ENCODE measurements at regions not wholly inside any gene's neighbourhood (a gene's known extent, or its start where the extent isn't known, plus 50 kb on each side); places are given as distances from the start of the nearest gene placed in this dataset.
"Not testable (repeated sequence)": the region's sequence is repeated elsewhere in the genome, so short reads cannot be mapped to it uniquely, and the experiment has no call there.

DNA sequence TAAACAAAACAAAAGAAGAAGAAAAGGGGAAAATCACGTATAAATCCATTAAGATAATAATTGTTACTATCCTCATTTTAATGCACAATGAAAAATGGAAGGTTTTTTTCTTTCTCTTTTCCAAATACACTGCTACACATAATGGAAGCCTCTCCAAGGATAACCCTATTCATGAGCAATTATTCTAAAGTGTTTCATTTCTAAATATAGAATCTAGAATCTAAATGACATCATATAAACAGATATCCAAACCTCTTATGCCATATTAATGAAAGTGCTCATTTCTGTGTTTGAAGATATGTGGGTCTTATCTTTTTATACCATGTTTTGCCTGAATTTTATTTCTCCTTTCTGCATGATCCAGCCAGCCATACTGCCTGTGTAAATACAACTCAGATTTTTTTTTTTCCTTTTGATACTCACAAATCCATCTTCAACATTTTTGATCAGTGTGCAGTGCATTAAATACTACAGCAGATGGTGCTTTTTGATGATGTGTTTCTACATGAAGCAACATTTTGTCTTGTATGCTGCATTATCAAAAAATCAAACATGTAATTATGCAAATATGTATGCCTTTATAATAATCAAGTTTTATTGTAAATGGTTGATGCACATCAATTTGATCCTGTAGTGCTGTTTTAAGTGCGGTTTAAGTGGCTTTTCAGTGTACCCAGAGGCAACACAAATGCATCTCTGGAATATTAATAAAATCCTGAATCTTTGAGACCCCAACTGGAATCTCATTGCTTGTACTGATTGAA, 625.6 kb upstream of the PTBP2 start:
- ATAC-seq = no peak

DNA sequence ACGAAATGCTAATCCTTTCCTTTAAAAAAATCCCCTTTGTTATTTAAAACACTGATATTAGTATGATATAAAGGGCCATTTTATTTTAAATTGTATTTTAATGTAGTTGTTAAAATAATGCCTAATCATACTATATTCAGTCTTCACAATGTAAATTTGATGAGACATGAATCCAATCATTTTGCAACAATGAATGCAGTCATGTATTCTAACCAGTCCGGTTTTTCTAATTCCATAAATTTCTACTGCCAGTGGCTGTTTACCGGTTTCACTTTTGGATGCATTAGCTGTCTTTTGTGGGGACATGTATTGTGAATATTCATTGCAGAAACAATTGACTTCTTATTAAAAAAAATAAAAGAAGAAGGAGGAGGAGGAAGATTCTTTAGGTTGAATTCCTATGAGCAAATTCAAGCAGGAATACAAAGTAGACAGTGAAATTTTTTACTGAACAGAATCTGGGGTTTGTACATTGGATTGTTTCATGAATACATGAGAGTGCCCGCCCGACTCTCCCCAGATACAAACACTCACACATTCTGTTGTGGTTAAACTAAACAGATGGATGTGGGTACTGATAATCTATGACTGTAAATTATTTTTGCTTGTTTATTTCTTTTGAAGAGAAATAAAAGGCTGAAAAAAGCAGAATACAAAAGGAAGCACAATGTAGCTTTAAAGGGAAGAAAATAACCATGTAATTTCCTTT, 624.8 kb upstream of the PTBP2 start:
- ATAC-seq = peak; percentile 74

DNA sequence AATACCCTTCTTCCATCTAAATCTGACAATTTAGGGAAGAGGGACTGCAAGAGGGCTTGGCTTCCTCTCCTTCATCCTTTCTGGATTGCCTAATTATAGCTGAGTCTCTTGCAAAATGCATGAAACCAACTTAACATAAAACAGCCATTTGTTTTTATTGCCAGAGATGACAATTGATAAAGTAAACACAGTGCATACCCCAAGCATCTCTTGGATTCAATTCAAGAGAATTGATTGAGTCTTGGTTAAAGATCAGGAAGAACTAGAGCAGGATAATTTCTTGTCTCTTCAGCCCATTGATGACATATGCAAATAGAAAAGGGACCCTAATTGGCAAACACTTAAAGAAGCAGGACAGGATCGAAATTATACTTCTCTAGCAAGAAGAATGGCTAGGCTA, 617.1 kb upstream of the PTBP2 start:
- no peak for ATAC-seq

DNA sequence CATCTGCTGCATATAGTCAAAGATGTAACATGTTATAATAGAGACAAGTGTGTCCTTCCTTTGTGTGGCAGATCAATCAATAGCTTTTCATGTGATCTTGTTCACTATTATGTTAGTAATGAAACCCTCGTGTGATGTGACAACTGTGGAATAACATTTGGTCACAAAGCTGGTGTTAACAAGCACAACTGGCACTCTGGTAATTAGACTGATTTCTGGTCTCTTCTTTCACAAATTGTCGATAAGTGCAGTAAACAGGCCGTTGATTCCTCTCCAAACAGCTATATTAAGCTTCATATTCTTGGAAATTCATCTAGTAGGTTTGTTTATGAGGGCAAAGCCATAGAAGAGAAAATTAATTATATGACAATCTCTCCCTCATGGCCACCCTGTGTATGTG, 616.7 kb upstream of the PTBP2 start:
- ATAC-seq = no peak

DNA sequence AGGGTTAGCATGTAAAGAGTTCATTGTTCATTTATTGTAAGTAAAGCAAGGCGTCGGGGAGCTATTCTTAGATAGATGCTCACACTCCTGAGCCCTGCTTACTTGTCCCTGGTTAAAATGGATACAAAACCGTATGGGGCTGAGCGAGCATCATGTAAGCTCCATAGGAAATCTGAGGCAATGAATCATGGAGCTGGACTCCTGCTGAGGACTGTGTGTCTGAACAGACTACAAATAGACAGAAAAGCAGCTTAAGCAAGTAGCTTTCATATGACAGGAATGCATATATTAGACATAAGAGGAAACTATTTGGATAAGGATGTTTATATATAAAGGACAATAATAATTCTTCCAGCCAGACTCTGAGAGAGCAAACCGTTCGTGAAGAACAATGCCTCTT, 604.9 kb upstream of the PTBP2 start:
- no peak for ATAC-seq

DNA sequence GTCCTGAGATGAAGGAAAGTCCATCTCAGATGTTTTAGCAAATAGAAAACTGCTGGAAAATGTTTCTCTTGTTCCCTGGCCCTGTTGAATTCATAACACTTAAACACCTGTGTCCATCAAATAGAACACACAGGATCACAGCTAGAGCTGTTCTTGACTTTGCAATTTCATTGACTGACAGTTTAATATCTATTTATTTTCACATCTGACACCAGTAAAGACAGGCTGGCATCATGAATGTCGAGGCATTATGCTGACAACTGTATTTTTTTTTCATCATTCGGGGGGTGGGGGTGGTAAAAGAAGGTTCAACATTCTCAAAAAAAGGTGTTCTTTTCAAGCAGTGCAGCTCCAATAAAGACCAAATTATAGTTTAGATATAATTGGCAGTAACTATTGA, 591.2 kb upstream of the PTBP2 start:
- ATAC-seq = no peak

DNA sequence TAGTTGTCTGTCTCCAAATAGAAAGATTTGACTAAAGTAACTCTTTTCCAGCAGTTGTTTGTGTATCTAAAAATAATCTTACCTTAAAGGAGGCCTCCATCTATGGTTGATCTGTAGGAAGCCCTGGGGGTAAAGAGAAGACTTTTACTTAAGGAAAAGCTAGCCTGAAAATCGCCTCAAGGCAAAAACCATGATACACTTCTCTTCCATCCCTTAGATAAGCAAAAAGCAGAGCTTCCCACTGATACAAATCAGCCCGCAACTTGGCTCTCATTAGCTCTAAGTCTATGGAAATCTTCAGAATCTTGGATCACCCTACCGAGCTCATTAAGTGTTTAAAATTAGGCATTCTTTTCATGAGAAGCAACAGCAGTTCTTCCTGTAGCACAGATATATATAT, 576.9 kb upstream of the PTBP2 start:
- no peak for ATAC-seq

DNA sequence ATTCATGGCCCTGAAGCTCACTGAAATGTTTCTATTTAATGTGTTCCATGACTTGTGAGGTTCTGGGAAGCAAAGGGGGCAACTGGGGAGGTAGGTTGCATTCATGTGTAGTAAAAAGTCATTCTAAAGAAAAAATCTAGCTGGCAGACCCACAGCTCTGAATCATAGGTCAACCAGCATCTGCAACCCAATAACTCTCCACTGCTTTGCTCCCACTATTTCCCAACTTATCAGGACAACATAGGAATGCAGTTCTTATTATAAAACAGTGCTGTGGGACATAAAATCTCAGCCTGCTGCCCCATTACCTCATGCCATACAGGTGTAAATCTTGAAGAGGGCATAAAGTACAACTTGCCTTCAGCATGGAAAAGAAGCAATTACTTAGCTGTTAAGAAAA, 576.1 kb upstream of the PTBP2 start:
- ATAC-seq = no peak

DNA sequence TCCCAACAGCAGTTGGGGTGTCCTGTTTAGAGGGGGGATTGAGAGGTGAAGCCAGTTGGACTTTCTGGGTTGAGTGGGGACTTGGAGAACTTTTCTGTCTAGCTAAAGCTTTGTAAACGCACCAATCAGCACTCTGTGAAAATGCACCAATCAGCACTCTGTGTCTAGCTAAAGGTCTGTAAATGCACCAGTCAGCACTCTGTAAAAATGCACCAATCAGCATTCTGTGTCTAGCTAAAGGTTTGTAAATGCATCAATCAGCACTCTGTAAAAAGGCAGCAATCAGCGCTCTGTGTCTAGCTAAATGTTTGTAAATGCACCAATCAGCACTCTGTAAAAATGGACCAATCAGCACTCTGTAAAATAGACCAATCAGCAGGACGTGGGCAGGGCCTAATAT, 568.6 kb upstream of the PTBP2 start:
- not testable (repeated sequence) for ATAC-seq

DNA sequence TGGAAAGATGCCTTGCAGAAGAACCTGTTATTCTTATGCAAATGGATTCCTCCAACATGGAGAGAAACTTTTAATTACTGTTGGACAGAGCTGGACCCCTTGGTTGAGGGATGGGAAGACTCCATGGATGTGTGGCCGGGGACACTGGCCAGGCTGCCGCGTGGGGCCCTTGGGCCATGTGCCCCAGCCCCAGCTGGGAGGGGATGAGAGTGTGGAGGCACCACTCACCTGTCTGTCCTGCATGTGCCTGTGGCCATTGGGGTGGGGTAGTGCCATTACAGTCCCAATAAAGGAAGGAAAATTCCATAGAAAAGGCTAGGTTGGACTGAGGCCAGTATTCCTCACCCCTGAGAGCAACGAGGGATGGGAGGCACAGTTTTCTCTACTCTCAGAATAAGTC, 564.5 kb upstream of the PTBP2 start:
- no peak for ATAC-seq

DNA sequence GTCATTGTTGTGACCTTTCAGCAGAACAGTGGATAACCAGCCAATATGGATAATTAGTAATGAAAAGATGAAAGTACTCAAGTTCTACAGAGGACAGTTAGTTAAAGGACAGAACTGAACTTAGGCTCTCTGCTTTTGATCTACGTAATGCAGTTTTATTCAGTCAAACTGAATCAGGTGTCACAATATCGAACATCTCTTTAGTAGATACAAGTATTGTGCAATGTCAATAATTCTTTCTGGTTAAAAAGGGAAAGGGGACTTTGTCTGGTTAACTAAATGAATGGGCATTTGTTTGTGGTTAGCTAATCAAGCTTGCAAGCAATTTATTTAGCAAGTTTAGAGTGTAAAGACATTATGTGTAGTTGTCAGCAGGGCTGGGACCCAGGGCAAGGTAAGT, 562.2 kb upstream of the PTBP2 start:
- no peak for ATAC-seq

DNA sequence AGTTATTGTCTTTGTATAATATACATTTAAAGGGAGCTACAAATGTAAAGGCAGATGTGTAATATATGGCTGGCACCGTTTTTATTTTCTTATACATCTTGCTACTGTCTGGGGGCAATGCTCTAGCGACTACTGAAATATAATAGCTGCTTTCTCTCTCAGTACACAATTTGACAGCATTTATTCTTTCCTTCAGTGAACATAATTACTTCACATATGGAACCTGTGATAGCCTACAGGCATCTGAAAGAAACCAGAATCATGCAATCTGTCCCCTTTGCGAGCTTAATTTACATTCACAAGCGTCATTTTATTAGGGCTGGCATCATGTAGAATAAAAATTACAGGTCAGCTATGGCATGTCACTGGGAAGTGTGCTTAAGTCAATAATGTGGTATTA, 557.5 kb upstream of the PTBP2 start:
- no peak for ATAC-seq

DNA sequence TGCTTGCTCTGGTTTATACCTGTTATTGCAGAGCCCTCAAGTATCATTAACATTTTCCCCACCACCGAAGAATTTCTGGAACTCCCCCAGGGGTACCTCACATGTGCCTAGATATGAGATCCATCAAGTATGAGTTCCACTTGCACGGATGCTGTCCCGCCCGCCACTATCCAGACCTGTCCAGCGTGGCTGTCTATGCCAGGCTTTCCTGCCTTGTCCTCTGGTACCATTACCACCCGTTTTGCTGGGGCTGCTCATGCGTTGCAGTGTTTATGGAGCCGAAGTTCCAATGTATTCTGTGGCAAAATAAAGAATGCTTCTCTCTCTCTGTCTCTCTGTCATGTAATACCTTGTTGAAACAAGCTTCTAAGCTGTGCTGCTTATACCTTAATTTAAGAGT, 543.5 kb upstream of the PTBP2 start:
- ATAC-seq = no peak

DNA sequence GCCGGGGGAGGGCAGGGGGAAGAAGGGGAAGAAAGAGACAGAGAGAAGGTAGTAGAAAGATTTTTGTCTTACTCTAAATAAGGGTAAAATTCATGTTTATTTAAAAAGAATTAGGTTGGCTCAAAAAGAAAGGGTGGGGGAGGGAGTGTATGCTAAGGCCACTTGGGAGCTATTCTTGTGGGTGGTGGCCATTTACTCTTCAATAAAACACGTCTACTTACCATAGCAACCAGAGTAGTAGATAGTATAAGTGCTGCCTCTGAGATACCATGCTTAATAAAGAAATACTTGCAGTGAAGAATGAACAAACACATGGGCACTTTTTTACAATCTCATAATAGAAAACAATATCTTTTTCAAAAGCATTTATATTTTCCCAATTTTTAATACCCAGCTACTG, 538.1 kb upstream of the PTBP2 start:
- ATAC-seq = no peak

DNA sequence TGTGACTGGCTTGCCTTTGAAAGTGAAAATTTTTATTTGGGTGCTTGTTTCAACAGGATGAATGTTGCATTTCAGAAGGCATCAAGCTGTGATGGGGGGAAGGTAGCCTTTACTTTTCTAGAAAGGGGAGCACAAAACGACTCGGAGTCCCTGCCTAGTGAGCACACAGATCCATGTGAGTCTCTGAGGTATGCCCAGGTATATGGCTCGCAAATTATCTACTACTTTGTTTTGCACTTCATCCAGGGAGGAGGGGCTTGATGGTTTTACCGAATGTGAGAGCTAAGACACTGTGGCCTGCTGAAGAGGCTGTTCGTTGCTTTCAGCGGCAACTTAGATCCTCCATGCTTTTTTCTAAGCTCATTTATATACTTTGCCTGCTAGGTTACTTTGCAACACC, 537.7 kb upstream of the PTBP2 start:
- no peak for ATAC-seq

DNA sequence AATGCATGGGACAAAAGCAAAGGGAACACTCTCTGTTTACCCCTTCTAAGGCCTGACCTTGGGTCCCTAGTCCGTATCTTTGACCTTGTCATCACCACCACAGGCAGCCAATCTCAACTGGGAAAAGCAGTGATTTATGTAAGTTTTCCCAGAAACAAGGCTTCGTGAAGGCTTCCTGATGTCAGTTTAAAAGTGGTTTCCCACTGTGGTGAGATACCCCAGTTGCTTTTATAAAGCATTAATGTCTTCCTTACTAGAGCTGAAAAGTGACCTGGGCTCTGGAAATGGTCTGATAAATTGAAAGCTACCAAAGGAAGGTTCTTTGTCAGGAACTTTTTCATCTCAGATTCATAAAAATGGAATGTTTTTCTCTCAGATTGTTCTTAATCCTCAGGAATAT, 536.4 kb upstream of the PTBP2 start:
- no peak for ATAC-seq

DNA sequence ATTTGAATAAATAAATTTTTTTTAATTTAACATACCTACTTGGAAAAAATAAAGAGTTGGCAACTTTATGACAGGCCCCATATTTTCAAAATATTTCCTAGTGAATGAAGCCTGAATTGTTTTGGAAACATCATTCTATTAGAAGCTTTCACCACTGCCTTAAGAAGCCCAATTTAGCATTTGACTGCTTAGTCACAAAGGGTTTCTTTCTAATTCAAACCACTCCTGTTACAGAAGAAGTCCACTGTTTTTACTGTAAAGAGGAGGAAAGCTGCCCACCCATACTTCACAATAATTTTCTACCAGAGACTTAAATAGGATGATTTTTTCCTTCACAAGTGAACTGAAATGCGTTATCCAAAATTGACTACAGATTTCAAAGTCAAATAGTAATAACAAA, 534.6 kb upstream of the PTBP2 start:
- no peak for ATAC-seq

DNA sequence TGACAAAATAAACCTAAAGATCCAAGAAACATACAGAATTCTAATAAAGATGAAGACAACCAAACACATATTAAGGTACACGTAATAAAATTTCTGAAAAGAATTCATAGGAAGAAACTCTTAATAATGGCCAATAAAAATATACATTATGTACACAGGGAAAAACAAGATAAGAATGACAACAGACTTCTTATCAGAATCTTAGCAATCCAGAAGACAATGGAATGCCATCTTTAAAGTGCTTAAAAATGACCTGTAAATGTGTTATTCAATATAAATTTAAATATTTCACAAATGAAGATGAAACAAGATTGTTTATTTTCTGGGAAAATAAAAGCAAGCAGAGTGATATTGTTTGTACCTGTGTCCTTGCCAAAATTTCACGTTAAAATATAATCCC, 530.4 kb upstream of the PTBP2 start:
- ATAC-seq = no peak

DNA sequence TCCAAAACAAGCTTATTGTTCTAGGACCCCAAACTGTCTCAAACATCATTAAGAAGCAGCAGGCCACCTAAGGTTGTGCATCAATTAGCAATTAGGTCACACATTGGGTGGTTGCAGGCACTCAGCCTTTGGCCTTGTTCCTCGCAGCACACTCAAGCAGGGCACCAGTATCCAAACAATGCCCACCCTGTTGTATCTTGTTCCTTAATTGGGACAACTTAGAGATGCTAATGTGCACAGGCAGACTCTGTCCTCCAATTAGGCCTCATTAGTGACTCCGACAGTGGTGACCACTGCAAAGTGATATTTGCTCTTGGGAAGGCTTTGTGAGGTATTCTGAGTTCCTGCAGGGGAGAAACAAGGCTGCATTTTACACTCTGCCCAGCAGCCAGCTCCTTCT, 515.1 kb upstream of the PTBP2 start:
- no peak for ATAC-seq

DNA sequence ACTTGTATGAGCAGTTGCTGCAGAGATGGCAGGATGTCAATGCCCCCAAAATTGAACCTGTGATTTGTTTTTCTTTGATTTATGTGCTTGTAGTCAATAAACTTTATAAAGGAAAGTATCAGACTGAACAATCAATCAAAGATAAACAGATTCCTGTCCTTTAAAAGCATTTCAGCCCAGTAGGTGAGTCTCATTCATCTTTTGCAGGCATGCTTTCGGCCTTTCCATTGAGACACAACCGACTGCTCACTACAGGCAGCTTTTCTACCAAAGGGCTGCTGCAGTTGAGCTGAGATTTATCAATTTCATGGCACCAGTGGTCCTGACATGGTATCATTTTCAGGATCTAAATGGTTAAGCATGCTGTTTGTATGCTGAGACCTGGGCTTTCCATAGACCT, 513.6 kb upstream of the PTBP2 start:
- ATAC-seq = no peak

DNA sequence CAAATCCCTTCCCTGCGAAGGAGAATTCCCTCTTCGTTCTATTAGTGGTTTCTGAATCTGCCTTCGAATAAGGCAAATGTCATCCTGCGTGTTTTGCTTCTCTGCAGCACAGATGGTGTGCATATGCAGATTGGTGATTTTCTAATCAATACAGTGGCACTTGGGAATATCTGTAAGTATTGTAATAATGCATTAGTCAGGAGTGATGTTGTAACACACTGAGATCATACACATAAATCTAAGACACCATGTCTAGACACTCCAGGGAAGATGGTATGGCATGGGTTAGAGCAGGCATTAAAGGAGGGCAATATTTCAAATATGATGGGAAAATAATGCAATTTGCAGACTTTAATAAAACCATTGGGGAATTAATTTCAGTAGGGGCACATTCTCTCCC, 513.2 kb upstream of the PTBP2 start:
- ATAC-seq = no peak

DNA sequence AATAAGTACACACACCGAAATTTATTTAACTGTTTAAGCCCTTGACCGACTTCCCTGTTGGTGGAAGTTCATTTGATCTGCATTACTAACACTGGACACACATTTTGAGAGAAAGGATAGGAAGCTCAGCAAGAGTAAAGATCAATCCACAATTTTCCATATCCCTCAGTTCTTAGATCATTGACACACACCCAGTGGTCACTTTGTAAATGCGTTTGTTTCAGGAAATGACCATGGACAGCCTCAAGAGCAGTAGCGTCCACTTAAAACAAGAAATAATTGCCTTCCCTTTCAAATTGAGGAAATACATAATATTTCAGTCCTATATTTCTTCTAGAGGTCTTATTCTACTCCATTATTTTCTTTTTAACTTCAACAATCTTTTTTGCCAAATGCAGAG, 511.5 kb upstream of the PTBP2 start:
- no peak for ATAC-seq

DNA sequence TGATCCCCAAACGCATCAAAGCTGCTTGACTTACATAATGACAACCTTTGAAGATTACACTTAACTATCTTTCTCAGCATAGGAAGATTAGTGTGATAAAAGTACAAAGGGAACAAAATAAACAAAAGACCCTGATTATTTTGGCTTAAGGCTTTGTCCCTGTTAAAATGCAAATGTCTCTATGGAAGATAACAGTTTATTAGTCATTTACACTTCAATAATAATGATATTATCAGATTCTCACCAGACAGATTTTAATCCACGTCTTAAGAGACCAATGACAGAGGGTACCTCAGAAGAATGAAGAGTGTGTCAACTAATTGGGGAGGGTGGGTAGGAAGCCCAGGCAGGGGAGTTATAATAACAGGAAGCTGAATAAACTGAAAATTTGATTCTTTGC, 510.4 kb upstream of the PTBP2 start:
- no peak for ATAC-seq

DNA sequence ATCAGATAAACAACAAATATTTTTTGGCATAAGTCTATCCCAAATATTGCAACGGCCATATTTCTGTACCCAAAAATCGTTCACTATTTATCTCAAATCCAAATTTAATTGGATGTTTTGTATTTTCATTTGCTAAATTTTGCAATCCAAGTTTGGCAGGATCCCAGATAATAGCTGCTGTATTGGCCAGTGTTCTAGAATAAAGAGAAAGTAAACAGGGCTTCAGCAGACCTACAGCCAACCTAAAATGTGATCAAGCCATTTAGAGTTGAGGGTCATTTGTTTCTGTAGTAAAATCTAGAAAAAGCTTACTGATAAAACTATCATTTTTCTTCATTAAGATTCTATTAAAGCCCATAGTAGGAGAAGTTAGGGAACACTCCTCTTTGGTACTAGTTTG, 506.6 kb upstream of the PTBP2 start:
- no peak for ATAC-seq

DNA sequence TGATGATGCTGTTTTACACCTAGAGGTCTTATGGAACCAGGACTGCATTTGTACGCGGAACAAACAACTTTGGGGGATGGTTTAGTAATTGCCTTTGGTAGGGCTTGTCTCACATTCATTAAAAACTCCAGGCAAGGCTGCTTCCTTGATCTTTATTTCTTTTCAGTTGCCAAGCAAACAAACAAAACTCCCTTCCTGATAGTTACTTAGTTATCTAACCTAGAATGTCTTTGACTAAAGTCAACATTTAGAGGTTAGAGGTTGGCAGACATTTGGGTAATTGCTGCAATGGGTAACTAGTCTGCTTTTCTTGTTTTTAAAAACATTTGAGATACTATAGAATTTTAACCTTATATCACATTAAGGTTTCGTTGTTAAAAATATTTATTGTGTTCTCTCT, 500.9 kb upstream of the PTBP2 start:
- no peak for ATAC-seq
